NT2/D1 (cell line): ENCODE measurements at regions not wholly inside any gene's neighbourhood (a gene's known extent, or its start where the extent isn't known, plus 50 kb on each side); places are given as distances from the start of the nearest gene placed in this dataset.

ENCODE experiments used
- SUZ12 ChIP-seq: IDR thresholded peaks from 2 replicates; pipeline ENCODE4 v1.6.1; 2011; ENCODE audit not compliant: insufficient read length, insufficient read depth; ENCODE audit errors: extremely low read depth
- YY1 ChIP-seq: IDR thresholded peaks from 2 replicates; pipeline ENCODE4 v1.6.1; 2011; ENCODE audit not compliant: insufficient read length, insufficient read depth
- ZNF274 ChIP-seq: IDR thresholded peaks from 2 replicates; pipeline ENCODE4 v1.6.1; 2011; ENCODE audit warnings: mild to moderate bottlenecking, low read depth, low read length

DNA sequence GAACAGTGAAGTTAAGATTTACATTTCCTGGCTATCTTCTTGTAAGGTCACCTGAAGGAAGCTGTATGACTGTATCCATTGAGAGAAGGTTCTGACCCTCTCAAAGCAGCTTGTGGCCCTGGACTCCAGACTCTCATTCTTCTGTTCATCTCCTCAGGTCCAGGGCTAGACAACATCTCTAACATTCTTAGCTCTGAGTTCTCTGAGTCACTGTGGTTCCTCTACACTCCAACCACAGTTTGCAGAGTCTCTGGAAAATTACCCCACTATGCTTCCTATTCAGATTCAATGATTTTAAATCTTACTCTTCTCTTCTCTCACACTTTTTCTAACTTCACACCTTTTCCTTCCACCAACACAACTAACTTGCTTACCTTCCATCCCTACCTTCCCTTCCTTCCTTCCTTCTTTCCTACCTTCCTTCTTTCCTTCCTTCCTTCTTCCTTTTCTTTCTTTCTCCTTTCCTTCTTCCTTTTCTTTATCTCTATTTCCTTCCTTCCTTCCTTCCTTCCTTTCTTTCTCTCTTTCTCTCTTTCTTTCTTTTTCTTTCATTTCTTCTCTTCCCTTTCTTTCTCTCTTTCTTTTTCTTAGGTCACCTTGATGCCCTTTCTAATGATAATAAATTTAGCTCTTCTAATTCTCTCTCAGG lies 824.3 kb upstream of the ZEB2 start:
- no peak for TF ChIP-seq SUZ12
- TF ChIP-seq ZNF274, result no peak
- TF ChIP-seq YY1, result no peak
